ENCODE measurements at regions not wholly inside any gene's neighbourhood (a gene's known extent, or its start where the extent isn't known, plus 50 kb on each side); places are given as distances from the start of the nearest gene placed in this dataset.

- TF ChIP-seq CTCF (IDR thresholded peaks at IDR 0.05; ENCODE audit: low read length) = no peak
- TF ChIP-seq EZH2phosphoT487 (IDR thresholded peaks at IDR 0.05; ENCODE audit: low read length) = no peak
- TF ChIP-seq EZH2 (optimal IDR thresholded peaks at IDR 0.05; ENCODE audit: low read depth, low read length) = no peak
Measured at GRCh38 chr19:30086916-30087315, 144.9 kb downstream of the URI1 start.

All from MM.1S (cell line).